ENCODE measurements at regions not wholly inside any gene's neighbourhood (a gene's known extent, or its start where the extent isn't known, plus 50 kb on each side); places are given as distances from the start of the nearest gene placed in this dataset.

DNA sequence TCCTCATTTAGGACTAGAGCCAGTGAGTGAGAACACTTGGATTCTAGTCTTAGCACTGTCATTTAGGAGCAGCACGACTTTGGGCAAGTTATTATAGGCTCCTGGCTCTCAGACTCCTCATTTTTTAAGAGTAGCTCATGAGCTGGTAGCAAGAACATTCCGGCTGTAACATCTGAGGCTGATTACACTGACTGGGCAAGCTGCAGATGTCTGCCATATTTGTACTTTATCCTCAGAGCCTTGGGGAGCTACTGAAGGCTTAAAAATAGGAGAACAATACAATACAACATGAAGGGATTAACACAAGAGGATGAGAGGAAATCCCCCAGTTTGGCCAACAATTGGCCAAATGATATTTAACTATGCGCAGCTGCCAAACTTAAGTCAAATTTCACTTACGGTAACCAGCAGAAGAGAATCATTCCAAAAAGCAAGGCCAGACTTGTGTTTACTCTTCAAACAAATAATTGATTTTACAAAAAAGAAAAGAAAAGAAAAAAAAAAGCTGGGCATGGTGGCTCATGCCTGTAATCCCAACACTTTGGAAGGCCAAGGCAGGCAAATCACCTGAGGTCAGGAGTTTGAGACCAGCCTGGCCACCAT lies 113.1 kb upstream of the ARHGAP42 start:
- H3K23me2 ChIP-seq (ENCODE audit: low read depth, low read length) = no peaks in the 10 kb centered on the region
- no peaks in the 10 kb centered on the region for H3K36me3 ChIP-seq (ENCODE audit: control insufficient read depth in 2 of 4, insufficient read depth in 4 of 4, low read length in 3 of 4)
- no peak overlapping the region for H3K9ac ChIP-seq (replicated peaks in 1 of 4; ENCODE audit: extremely low read depth in 1 of 4, low read depth in 3 of 4, low read length in 3 of 4)
- H4K5ac ChIP-seq (ENCODE audit: insufficient read length, low read depth, low read length) = no peak overlapping the region
- peak overlapping the region; percentile 55 for H2BK120ac ChIP-seq (replicated peaks; ENCODE audit: low read depth, low read length)
- H3K79me2 ChIP-seq (ENCODE audit: control insufficient read depth in 1 of 2, insufficient read depth in 2 of 2, low read length in 2 of 2) = no peaks in the 10 kb centered on the region
- H2BK12ac ChIP-seq (ENCODE audit: low read depth, low read length) = no peak overlapping the region
- H3K4me1 ChIP-seq (replicated peaks in 1 of 4; ENCODE audit: control insufficient read depth in 3 of 4, insufficient read depth in 4 of 4, low read length in 3 of 4) = no peaks in the 10 kb centered on the region; a peak in 1 of 7 replicates
- H3K4me2 ChIP-seq (ENCODE audit: insufficient read depth in 1 of 2, low read depth in 2 of 2, low read length in 2 of 2) = no peak overlapping the region
- H3K18ac ChIP-seq (ENCODE audit: extremely low read depth, low read length) = no peak overlapping the region
- 0 out of 2 replicates have a peak overlapping the region, but pooled peaks have one; percentile 23 for H2AFZ ChIP-seq (ENCODE audit: low read length)
- H3K27ac ChIP-seq (ENCODE audit: low read depth, low read length) = no peak overlapping the region
- H4K20me1 ChIP-seq (replicated peaks in 1 of 2; ENCODE audit: control insufficient read depth in 1 of 2, insufficient read depth in 2 of 2, low read length in 2 of 2) = no peaks in the 10 kb centered on the region
- no peaks in the 10 kb centered on the region for H3K9me3 ChIP-seq (ENCODE audit: insufficient read depth in 2 of 2, low read depth in 1 of 2, low read length in 1 of 2)
- H2BK5ac ChIP-seq (ENCODE audit: low read depth, low read length) = no peak overlapping the region
- TF ChIP-seq YY1 (IDR thresholded peaks at IDR 0.05; ENCODE audit: low read depth, low read length) (no peak), TEAD4 (IDR thresholded peaks at IDR 0.05; ENCODE audit: low read depth, low read length) (no peak)
- H4K8ac ChIP-seq (ENCODE audit: extremely low read depth, insufficient read depth, low read length) = no peak overlapping the region
- H3K79me1 ChIP-seq (ENCODE audit: low read depth, low read length) = no peaks in the 10 kb centered on the region
- POLR2A ChIA-PET (ENCODE audit: partially characterized antibody) = interaction anchor here (0.6 kb wide), 1 partner anchor 1300 kb away, joined by 3 read pairs; no protein-coding TSS in a partner anchor
- no peak overlapping the region for H2AK5ac ChIP-seq (ENCODE audit: low read depth, low read length)
- H3K4ac ChIP-seq (replicated peaks; ENCODE audit: insufficient read length, low read depth, low read length) = no peak overlapping the region
- no peak overlapping the region for H2BK20ac ChIP-seq (ENCODE audit: low read length)
- WGBS, 2 experiments (ENCODE audit: extremely low coverage in 1 of 2, insufficient coverage in 1 of 2, insufficient read length in 1 of 2, insufficient replicate concordance in 2 of 2, low coverage in 1 of 2, low lambda C conversion rate in 2 of 2, missing lambda C conversion rate in 1 of 2) = 88% methylated on average over 4 of the region's 4 CpGs; no CpG with 5 or more reads in 1 of the 2 experiments
- H4K91ac ChIP-seq (replicated peaks; ENCODE audit: insufficient read length, low read length) = no peak overlapping the region
- H3K23ac ChIP-seq (ENCODE audit: insufficient read length) = no peak overlapping the region
- H2BK15ac ChIP-seq (ENCODE audit: low read length) = 0 out of 2 replicates have a peak overlapping the region, but pooled peaks have one; percentile 5
- FAIRE-seq = no peak
- H3K14ac ChIP-seq (ENCODE audit: insufficient read length) = no peak overlapping the region
- no peak overlapping the region for H3K56ac ChIP-seq (replicated peaks; ENCODE audit: insufficient read length, low read depth, low read length)
- no peaks in the 10 kb centered on the region for H3K27me3 ChIP-seq (replicated peaks in 1 of 4; ENCODE audit: control insufficient read depth in 3 of 4, extremely low read depth in 1 of 4, insufficient read depth in 3 of 4, low read length in 3 of 4)
- CTCF ChIA-PET (ENCODE audit: partially characterized antibody) = interaction anchor here (0.6 to 2.0 kb wide), 10 partner anchors 10 to 1276 kb away, joined by 3 to 9 read pairs (median 3); no protein-coding TSS in a partner anchor
- no peak for DNase-seq (ENCODE audit: low read depth in 1 of 2, low spot score in 2 of 2)
- H3K4me3 ChIP-seq (ENCODE audit: extremely low read depth in 1 of 4, insufficient read depth in 2 of 4, low read depth in 3 of 4, low read length in 4 of 4) = no peak overlapping the region
